Natural killer cell (primary cell): ENCODE measurements at regions not wholly inside any gene's neighbourhood (a gene's known extent, or its start where the extent isn't known, plus 50 kb on each side); places are given as distances from the start of the nearest gene placed in this dataset.
"Not testable (repeated sequence)": the region's sequence is repeated elsewhere in the genome, so short reads cannot be mapped to it uniquely, and the experiment has no call there.

Experiments
- ATAC-seq, 3 donors: fragments of 150-1000 bp in 2 of 3; fragments of 200-7000 bp in 1 of 3; cut with Tn5 transposase; 1 replicate in 1 of 3; 2 replicates in 2 of 3; pipeline ENCODE4 v1.10.0; 2021; ENCODE audit warnings: mild to moderate bottlenecking in 2 of 3, moderate library complexity in 2 of 3
- DNase-seq, 2 donors: peaks; one replicate each; pipeline versions ENCODE4 v3.0.0 to v3.0.0-alpha.2; 2013 to 2021; ENCODE audit warnings: mixed read lengths in 1 of 2
- H3K27ac ChIP-seq: one replicate; pipeline ENCODE4 v1.5.1; 2013; ENCODE audit warnings: mild to moderate bottlenecking, low read length
- H3K27me3 ChIP-seq: one replicate; pipeline ENCODE4 v1.6.1; 2013; ENCODE audit warnings: low read length; ENCODE audit not compliant: control insufficient read depth, insufficient read depth
- H3K36me3 ChIP-seq: one replicate; pipeline ENCODE4 v1.6.1; 2013; ENCODE audit warnings: low read length; ENCODE audit not compliant: control insufficient read depth, insufficient read depth
- H3K4me1 ChIP-seq: one replicate; pipeline ENCODE4 v1.6.1; 2013; ENCODE audit warnings: low read length; ENCODE audit not compliant: control insufficient read depth, insufficient read depth
- H3K4me3 ChIP-seq: one replicate; pipeline ENCODE4 v1.5.1; 2013; ENCODE audit warnings: low read length
- H3K9me3 ChIP-seq: one replicate; pipeline ENCODE4 v1.6.1; 2013; ENCODE audit warnings: low read length; ENCODE audit not compliant: control insufficient read depth, insufficient read depth
- H3K27ac Mint-ChIP-seq, 2 donors: one replicate each; pipeline ENCODE4 v1.8.0; 2022; ENCODE audit warnings: mild to moderate bottlenecking in 2 of 2, mixed read lengths in 2 of 2, moderate library complexity in 1 of 2
- H3K27me3 Mint-ChIP-seq, 2 donors: one replicate each; pipeline ENCODE4 v1.8.0; 2022; ENCODE audit warnings: low read depth in 2 of 2, mixed read lengths in 2 of 2
- H3K36me3 Mint-ChIP-seq: one replicate; pipeline ENCODE4 v1.8.0; 2022; ENCODE audit warnings: mixed read lengths
- H3K4me1 Mint-ChIP-seq, 2 donors: one replicate each; pipeline ENCODE4 v1.8.0; 2022; ENCODE audit warnings: mixed read lengths in 2 of 2
- H3K4me3 Mint-ChIP-seq: one replicate; pipeline ENCODE4 v1.8.0; 2022; ENCODE audit warnings: mild to moderate bottlenecking, moderate library complexity, mixed read lengths
- H3K9me3 Mint-ChIP-seq, 2 donors: one replicate each; pipeline ENCODE4 v1.8.0; 2022; ENCODE audit warnings: mixed read lengths in 2 of 2
- CTCF ChIP-seq: fragments of 200-600 bp; IDR thresholded peaks from one replicate; pipeline ENCODE4 v1.8.0; 2022; ENCODE audit warnings: antibody characterized with exemption
- WGBS: methylation state at CpG from one replicate; pipeline ENCODE4 v1.1.7; 2013; ENCODE audit warnings: missing lambda C conversion rate; ENCODE audit not compliant: insufficient coverage; 5-methylcytosine and 5-hydroxymethylcytosine counted together
- intact Hi-C: fragments of 100-400 bp; cut with micrococcal nuclease; formaldehyde crosslinking; loops from one replicate; pipeline ENCODE4 v1.14.2; 2022

- H3K4me1 Mint-ChIP-seq, H3K27ac Mint-ChIP-seq, H3K9me3 Mint-ChIP-seq, H3K4me3 ChIP-seq, DNase-seq, H3K4me1 ChIP-seq, H3K27ac ChIP-seq, ATAC-seq, H3K9me3 ChIP-seq, H3K4me3 Mint-ChIP-seq, H3K27me3 ChIP-seq, intact Hi-C loops, H3K36me3 ChIP-seq, H3K36me3 Mint-ChIP-seq: not testable (repeated sequence)
- WGBS: 84% methylated on average over 15 of the region's 15 CpGs
- peaks cover 8 to 19% of the 10 kb centered on the region in 2 donors for H3K27me3 Mint-ChIP-seq
These were observed 124.2 kb upstream of the CCZ1B start for GRCh38 chr7:6950231-6950630.

GRCh38 chr7:6951553-6951952 is 125.5 kb upstream of the CCZ1B start:
- H3K36me3 Mint-ChIP-seq, H3K27ac Mint-ChIP-seq, H3K36me3 ChIP-seq, H3K4me1 ChIP-seq, DNase-seq, H3K4me3 Mint-ChIP-seq, ATAC-seq, intact Hi-C loops, H3K27ac ChIP-seq, H3K9me3 Mint-ChIP-seq, H3K4me3 ChIP-seq, H3K9me3 ChIP-seq, H3K27me3 ChIP-seq, H3K4me1 Mint-ChIP-seq: not testable (repeated sequence)
- no CpG with 5 or more reads among the region's 2 CpGs for WGBS
- H3K27me3 Mint-ChIP-seq: peaks cover 8 to 19% of the 10 kb centered on the region in 2 donors

GRCh38 chr7:6953138-6953797 is 127.2 kb upstream of the CCZ1B start:
- H3K9me3 Mint-ChIP-seq, H3K27ac ChIP-seq, H3K27ac Mint-ChIP-seq, H3K4me1 Mint-ChIP-seq, H3K9me3 ChIP-seq, H3K36me3 ChIP-seq, intact Hi-C loops, H3K27me3 ChIP-seq, ATAC-seq, H3K4me3 ChIP-seq, DNase-seq, H3K36me3 Mint-ChIP-seq, H3K4me3 Mint-ChIP-seq, H3K4me1 ChIP-seq: not testable (repeated sequence)
- 61% methylated on average over 12 of the region's 16 CpGs for WGBS
- H3K27me3 Mint-ChIP-seq: peaks cover 6 to 12% of the 10 kb centered on the region in 2 donors
- peak; percentile 44 for TF ChIP-seq CTCF

DNA sequence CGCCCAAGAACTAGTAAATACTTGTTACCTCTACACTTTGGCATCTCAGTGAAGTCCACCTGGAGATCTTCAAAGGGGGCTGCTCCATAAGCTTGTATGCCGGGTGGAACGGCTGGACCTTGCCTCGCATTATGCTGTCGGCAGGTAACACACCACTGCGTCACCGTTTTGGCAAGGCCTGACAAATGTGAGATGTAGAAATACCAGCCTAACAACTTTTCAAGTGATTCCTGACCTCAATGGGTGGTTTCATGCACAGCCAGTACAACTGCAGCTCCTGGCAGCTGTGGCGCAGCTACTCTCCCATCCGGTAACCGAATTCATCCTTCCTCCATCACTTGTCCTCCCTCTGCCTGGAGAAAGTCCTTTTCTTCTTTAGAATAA is 127.7 kb upstream of the CCZ1B start:
- H3K4me3 ChIP-seq, H3K9me3 Mint-ChIP-seq, H3K9me3 ChIP-seq, H3K27ac Mint-ChIP-seq, ATAC-seq, intact Hi-C loops, H3K36me3 ChIP-seq, H3K36me3 Mint-ChIP-seq, H3K4me1 Mint-ChIP-seq, H3K4me1 ChIP-seq, DNase-seq, H3K4me3 Mint-ChIP-seq, H3K27me3 ChIP-seq, H3K27ac ChIP-seq: not testable (repeated sequence)
- WGBS: 91% methylated on average over 7 of the region's 10 CpGs
- peaks cover 5 to 12% of the 10 kb centered on the region in 2 donors for H3K27me3 Mint-ChIP-seq

DNA sequence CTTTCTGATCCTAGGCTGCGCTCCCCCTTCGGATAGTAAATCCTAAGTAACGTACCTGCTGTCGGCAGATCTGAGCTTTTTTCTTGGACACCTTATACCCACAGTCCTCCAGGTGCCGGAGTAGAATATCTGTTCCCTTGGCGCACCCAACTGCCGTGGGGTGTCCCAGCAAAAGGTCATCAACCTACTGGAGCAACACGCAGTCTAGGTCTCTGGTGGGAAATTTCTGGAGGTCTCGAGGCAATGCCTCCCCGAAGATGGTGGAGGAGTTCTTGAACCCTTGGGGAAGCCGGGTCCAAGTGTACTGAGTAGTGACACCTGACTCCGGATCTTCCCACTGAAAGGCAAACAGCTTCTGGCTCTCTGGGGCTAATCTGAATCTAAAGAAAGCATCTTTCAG is 129.3 kb upstream of the CCZ1B start:
- H3K4me3 Mint-ChIP-seq, H3K9me3 Mint-ChIP-seq, H3K4me1 ChIP-seq, H3K4me3 ChIP-seq, H3K27me3 Mint-ChIP-seq, H3K27ac ChIP-seq, DNase-seq, H3K36me3 ChIP-seq, intact Hi-C loops, H3K9me3 ChIP-seq, H3K36me3 Mint-ChIP-seq, ATAC-seq, H3K27me3 ChIP-seq, H3K27ac Mint-ChIP-seq, H3K4me1 Mint-ChIP-seq: not testable (repeated sequence)
- WGBS: 90% methylated on average over 12 of the region's 12 CpGs

DNA sequence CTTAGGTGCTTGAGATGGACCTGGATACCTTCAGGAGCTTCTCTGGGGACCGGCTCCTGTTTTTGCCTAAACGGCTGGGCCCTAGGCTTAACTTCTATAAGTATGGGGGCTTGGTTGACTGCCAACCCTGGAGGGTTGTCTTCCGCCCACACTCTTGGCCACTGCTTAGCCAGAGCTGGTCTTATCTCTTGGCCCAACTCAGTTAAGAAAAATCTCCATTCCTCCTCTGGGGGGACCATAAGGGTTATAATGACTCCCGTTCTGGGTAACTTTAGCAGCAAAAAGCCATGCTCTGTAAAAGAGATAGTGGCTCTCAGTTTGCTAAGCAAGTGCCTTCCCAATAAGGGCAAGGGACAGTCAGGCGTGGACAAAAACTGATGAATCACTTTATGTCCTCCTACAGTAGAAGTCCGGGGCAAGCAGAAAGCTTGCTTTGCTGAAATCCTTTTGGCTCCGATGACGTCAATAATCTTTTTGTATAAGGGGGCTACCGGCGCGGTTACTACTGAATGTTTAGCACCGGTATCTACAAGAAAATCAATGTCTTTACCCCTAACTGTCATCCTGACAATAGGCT is 130.0 kb upstream of the CCZ1B start:
- H3K4me3 Mint-ChIP-seq, ATAC-seq, H3K9me3 ChIP-seq, H3K4me3 ChIP-seq, H3K9me3 Mint-ChIP-seq, H3K36me3 Mint-ChIP-seq, H3K27me3 Mint-ChIP-seq, H3K27me3 ChIP-seq, H3K36me3 ChIP-seq, H3K27ac ChIP-seq, DNase-seq, H3K4me1 ChIP-seq, H3K4me1 Mint-ChIP-seq, intact Hi-C loops, H3K27ac Mint-ChIP-seq: not testable (repeated sequence)
- 86% methylated on average over 10 of the region's 12 CpGs for WGBS

DNA sequence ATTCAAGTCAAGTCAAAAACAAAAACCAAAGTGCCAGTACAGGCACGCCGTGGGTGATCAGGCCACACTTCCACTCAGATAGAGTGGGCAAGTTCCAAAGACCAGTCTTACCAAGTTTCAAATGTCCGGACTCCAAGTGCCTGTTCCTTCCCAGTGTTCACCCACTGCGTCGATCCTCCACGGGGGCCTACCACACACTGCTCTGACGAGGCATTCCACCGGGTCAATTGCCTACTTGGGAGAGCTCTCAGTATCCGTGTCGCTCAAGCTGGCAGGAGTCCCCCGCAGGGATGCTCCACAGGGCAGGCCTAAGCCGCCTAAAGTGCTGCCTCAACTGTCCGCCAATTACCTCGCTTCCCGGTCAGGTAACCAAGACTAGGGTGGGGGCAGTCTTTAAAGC is 132.3 kb upstream of the CCZ1B start:
- ATAC-seq, H3K36me3 ChIP-seq, H3K27ac ChIP-seq, H3K27me3 ChIP-seq, H3K27ac Mint-ChIP-seq, DNase-seq, H3K4me3 ChIP-seq, H3K4me1 Mint-ChIP-seq, H3K4me3 Mint-ChIP-seq, intact Hi-C loops, H3K4me1 ChIP-seq, H3K36me3 Mint-ChIP-seq, H3K9me3 Mint-ChIP-seq, H3K9me3 ChIP-seq: not testable (repeated sequence)
- WGBS: 94% methylated on average over 15 of the region's 15 CpGs
- peaks cover 7 to 16% of the 10 kb centered on the region in 2 donors for H3K27me3 Mint-ChIP-seq
